ENCODE measurements at regions not wholly inside any gene's neighbourhood (a gene's known extent, or its start where the extent isn't known, plus 50 kb on each side); places are given as distances from the start of the nearest gene placed in this dataset.

GRCh38 chr2:37842732-37843440 is 82.2 kb upstream of the RMDN2 start:
- no peak for DNase-seq

DNA sequence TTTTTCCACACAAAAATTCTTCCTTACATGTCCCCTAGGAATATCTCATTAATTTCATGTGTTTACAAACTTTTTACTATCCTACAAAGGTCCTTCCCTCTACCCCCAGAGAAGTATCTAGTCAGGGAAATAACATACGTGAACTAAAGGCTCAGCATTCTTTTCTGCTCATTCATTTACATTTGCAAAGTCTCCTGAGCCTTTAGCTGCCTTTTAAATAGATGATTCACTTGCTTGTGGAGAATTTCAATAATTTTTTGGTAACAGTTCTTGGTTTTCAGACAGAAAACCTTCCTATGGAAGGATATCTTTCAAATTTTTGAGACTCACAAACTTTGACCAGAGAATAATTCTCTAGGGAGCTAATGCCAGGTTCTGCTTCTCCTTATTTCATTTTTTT is 81.5 kb upstream of the RMDN2 start:
- no peak for DNase-seq

GRCh38 chr2:37846207-37846606 is 78.9 kb upstream of the RMDN2 start:
- DNase-seq: no peak

GRCh38 chr2:37847792-37848191 is 77.3 kb upstream of the RMDN2 start:
- DNase-seq: no peak

DNA sequence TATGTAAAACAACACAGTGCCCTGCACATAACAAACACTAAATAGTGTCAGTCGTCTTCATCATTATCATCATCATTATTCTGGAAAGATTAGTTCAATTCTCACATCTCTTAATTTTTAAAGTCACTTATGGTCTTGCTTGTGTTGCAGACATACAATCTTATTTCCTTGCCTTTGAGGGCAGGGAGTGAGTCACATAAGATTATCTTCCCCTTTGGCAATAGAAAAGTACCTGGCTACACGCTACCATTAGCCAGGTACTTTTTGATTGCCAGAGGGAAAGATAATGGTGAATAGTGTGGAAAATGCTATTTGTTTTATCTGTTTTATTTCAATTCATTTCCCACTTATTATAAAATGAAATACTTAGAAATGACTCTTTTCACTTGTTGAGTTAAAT is 76.6 kb upstream of the RMDN2 start:
- no peak for DNase-seq

- no peak for DNase-seq
These were observed 75.2 kb upstream of the RMDN2 start for GRCh38 chr2:37849911-37850310.

- DNase-seq: no peak
These were observed 73.7 kb upstream of the RMDN2 start for GRCh38 chr2:37851428-37851827.

GRCh38 chr2:37851828-37852584 is 73.1 kb upstream of the RMDN2 start:
- no peak for DNase-seq

GRCh38 chr2:37852585-37853014 is 72.5 kb upstream of the RMDN2 start:
- DNase-seq: no peak

DNA sequence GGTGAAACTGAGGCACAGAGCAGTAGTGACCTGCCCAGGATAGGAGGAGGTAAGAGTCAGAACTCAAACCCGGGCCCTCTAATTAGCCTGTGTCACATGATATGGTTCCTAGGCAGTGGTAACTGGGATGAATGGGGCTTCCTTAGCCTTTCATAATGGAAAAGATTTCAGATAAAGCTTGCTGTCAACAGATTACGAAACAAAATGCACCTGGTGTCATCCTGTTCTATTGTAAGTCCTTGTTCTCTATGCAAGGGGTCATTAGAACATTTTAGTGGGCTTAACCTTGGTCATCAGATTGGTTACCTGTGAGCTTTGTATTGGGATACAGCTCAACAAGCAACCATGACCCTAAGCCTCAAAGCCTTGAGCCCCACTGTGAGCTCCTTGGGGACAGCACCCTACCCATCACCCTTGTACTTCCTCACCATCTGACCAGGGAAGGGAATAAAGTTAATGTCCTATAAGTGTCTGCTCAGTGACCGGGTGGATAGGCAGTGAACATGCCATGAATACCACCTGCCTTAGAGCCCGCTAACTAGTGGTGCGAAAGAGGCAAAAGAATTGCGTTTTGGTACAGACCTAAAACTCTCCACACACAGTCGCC is 70.3 kb upstream of the RMDN2 start:
- DNase-seq: no peak

- no peak for DNase-seq
These were observed 69.6 kb upstream of the RMDN2 start for GRCh38 chr2:37855283-37856041.

DNA sequence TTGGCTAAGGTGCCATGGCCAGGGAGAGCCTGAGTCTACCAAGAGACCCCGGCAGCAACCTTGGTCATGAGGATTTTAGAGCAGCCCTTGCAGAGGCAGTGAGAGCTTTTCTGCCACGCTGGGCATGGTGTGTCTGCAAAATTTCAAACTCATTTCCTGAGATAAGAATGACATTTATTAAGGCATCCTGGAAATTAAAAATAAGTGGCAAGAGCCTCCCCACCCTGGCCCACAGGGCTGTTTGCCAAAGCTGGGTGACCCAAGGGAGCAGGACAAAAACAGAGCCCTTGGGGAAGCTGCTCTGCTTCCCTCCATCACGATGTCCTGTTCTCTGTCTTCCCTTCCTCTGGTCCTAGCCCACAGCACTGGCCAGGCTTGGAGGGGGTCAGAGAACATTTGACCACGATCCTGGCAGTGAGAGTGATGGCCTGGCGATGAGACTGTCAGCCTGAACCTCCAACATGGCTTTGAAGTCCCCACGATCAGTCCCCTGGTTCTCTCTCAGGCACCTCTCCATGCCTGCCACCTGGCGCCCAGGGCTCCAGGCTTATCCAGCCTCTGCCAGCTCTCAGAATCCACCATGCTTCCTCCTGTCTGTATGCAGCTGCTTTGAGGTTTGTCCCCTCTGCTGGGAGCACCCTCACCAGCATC is 68.9 kb upstream of the RMDN2 start:
- DNase-seq: no peak

GRCh38 chr2:37857575-37858399 is 67.3 kb upstream of the RMDN2 start:
- DNase-seq: no peak

GRCh38 chr2:37858400-37858711 is 66.7 kb upstream of the RMDN2 start:
- no peak for DNase-seq

DNA sequence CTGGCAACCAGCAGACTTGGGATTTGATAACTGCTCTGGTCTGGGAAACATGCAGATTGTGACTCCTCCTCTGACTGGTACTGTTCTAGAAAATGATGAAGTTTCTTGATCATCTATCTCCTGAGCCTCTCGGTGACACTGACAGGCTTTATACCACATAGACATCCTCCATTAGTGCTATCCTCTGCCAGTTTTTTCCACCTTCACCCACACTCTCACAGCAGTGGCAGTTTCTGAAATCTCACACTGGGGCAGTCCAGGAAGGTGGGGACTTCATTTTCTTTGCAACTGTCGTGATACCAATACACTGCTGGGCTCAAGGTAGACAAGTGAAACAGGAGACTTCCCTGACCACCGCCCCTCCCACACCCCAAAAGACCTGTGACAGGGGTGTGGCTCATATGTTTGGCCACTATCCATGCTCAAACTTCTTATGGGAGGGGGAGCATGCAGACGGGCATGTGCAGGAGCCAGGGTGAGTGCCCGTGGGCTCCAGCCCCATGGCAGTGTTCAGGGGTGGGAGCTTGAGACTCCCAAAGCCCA is 66.3 kb upstream of the RMDN2 start:
- DNase-seq: no peak

DNA sequence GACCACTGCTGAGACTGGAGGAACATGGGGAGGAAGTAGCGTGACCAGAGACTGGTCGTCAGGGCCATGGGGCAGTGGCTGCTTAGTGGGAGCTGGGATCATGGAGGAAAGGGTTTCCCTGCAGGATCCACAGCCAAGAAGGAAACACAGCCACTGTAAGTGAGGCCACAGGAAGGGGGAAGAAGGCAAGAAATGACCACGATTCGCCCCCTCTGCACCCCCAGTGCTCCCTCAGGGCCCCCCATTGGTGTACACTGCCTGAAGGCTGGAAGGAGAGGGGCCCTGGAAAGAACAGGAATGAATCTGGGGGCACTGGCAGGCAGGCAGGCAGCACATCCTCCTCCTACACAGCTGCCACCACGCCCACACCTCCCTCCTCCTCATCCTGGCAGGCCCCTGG is 62.5 kb upstream of the RMDN2 start:
- DNase-seq: no peak

- DNase-seq: no peak
These were observed 60.9 kb upstream of the RMDN2 start for GRCh38 chr2:37864217-37864616.

DNA sequence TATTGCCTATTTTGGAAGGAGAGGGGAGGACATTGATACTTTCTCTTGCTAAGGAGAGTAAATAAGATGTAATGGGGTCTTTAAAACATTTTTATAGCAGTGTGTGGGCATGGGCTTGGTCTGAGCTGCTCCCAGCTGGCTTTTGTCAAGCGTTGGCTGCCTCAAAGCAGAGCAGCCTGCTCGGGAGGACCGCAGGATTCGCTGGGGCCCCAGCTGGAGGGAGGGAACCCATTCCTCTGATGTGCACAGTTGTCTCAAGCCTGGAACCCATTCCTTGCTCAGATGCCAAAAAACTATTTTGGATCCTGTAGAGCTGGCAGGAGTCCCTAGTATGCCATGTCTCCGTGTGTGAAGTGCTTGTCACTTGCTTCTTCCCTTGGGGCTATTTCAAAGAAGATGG is 59.4 kb upstream of the RMDN2 start:
- no peak for DNase-seq

GRCh38 chr2:37866171-37866934 is 58.7 kb upstream of the RMDN2 start:
- no peak for DNase-seq

GRCh38 chr2:37867166-37867565 is 57.9 kb upstream of the RMDN2 start:
- DNase-seq: no peak

GRCh38 chr2:37868866-37869265 is 56.2 kb upstream of the RMDN2 start:
- DNase-seq: no peak
